ENCODE measurements at regions not wholly inside any gene's neighbourhood (a gene's known extent, or its start where the extent isn't known, plus 50 kb on each side); places are given as distances from the start of the nearest gene placed in this dataset.

- no peak for TF ChIP-seq POLR2AphosphoS5 (IDR thresholded peaks at IDR 0.05; ENCODE audit: low read depth, low read length)
- no peak for TF ChIP-seq SIN3A (IDR thresholded peaks at IDR 0.05; ENCODE audit: borderline replicate concordance, insufficient read depth, low read length)
- TF ChIP-seq REST (IDR thresholded peaks at IDR 0.05; ENCODE audit: insufficient read depth in 1 of 2, low read depth in 2 of 2, low read length in 2 of 2) = no peak
- no peak for TF ChIP-seq TAF1 (IDR thresholded peaks at IDR 0.05; ENCODE audit: borderline replicate concordance, insufficient read depth, low read length)
- no peak for TF ChIP-seq FOXP2 (optimal IDR thresholded peaks at IDR 0.05; ENCODE audit: borderline replicate concordance, extremely low read depth, extremely low read length, insufficient read depth)
Measured at GRCh38 chr6:164750128-164750527, 559.3 kb downstream of the C6orf118 start.
